Right lobe of liver (tissue), 6 donors: ENCODE measurements at regions not wholly inside any gene's neighbourhood (a gene's known extent, or its start where the extent isn't known, plus 50 kb on each side); places are given as distances from the start of the nearest gene placed in this dataset.

Experiments
- ATAC-seq, 4 donors: fragments of 200-7000 bp; cut with Tn5 transposase; one replicate each; pipeline ENCODE4 v1.9.1; 2020; ENCODE audit warnings: mild to moderate bottlenecking in 4 of 4, moderate library complexity in 4 of 4
- DNase-seq, 3 donors: peaks; one replicate each; pipeline ENCODE4 v3.0.0-alpha.2; 2020
- H3K27ac ChIP-seq, 3 donors: fragments of 200-600 bp; one replicate each; pipeline ENCODE4 v1.8.0; 2022
- H3K27me3 ChIP-seq, 2 donors: fragments of 200-600 bp; one replicate each; pipeline ENCODE4 v1.8.0; 2022
- H3K36me3 ChIP-seq, 4 donors: fragments of 200-600 bp; sonication (generic) in 1 of 4; one replicate each; pipeline versions ENCODE4 v1.5.1 to v1.8.0; 2017 to 2022; ENCODE audit warnings: control low read depth in 1 of 4
- H3K4me1 ChIP-seq, 4 donors: fragments of 200-600 bp; sonication (generic) in 1 of 4; one replicate each; pipeline versions ENCODE4 v1.5.1 to v1.8.0; 2017 to 2022; ENCODE audit warnings: control low read depth in 1 of 4
- H3K4me3 ChIP-seq, 3 donors: fragments of 200-600 bp; one replicate each; pipeline ENCODE4 v1.8.0; 2022
- H3K9me3 ChIP-seq, 4 donors: fragments of 200-600 bp; sonication (generic) in 1 of 4; one replicate each; pipeline versions ENCODE4 v1.5.1 to v1.8.0; 2017 to 2022; ENCODE audit warnings: control low read depth in 1 of 4
- CTCF ChIP-seq, 4 donors: fragments of 200-600 bp in 3 of 4; fragments of 450-650 bp in 1 of 4; IDR thresholded peaks; one replicate each; pipeline versions ENCODE4 v1.5.1 to v1.8.0; 2016 to 2022; ENCODE audit warnings: antibody characterized with exemption in 4 of 4, mild to moderate bottlenecking in 2 of 4
- POLR2A ChIP-seq: fragments of 450-650 bp; IDR thresholded peaks from one replicate; pipeline ENCODE4 v1.6.1; 2017; ENCODE audit warnings: antibody characterized with exemption, mild to moderate bottlenecking
- WGBS: methylation state at CpG from one replicate; pipeline ENCODE4 v1.1.6; 2018; ENCODE audit warnings: low coverage, low lambda C conversion rate; ENCODE audit not compliant: insufficient coverage; ENCODE audit errors: missing lambda C conversion rate; 5-methylcytosine and 5-hydroxymethylcytosine counted together
- intact Hi-C, 2 donors: fragments of 100-400 bp; cut with DNase I; formaldehyde crosslinking; loops; one replicate each; pipeline versions ENCODE4 v1.11.2 to v1.14.1; 2022
- donor health status: DM: no; HTN: yes; CAD: no.
- donor health status: DM: no; HTN: no; CAD: no.
- donor health status: DM: no; HTN: no; CAD: no.
- donor health status: DM: no; HTN: yes; CAD: no.
- donor health status: DM: no; HTN: yes; CAD: no.

GRCh38 chr5:74240783-74241750 lies 399.5 kb downstream of the ENC1 start:
- Histone ChIP-seq H3K4me3 (no peak overlapping the region), H3K9me3 (no peaks in the 10 kb centered on the region), H3K36me3 (no peaks in the 10 kb centered on the region), H3K27me3 (no peaks in the 10 kb centered on the region), H3K4me1 (no peaks in the 10 kb centered on the region), H3K27ac (no peak overlapping the region)
- TF ChIP-seq CTCF (IDR thresholded peaks at IDR 0.05) (no peak), POLR2A (no peak)
- DNase-seq: no peak
- peak in 1 of 4 donors; percentile 29 for ATAC-seq
- WGBS: 31% methylated on average over 4 of the region's 5 CpGs
- intact Hi-C loops: no loop called here

GRCh38 chr5:74239261-74239660 lies 401.3 kb downstream of the ENC1 start:
- Histone ChIP-seq H3K27ac (no peak overlapping the region), H3K4me3 (no peak overlapping the region), H3K9me3 (no peaks in the 10 kb centered on the region), H3K36me3 (no peaks in the 10 kb centered on the region), H3K4me1 (no peaks in the 10 kb centered on the region), H3K27me3 (no peaks in the 10 kb centered on the region)
- ATAC-seq: peak; percentile 43 to 63 (median 54)
- intact Hi-C loops: no loop called here
- no peak for DNase-seq
- 48% methylated on average over 2 of the region's 2 CpGs for WGBS
- TF ChIP-seq CTCF (IDR thresholded peaks at IDR 0.05) (no peak), POLR2A (no peak)

GRCh38 chr5:74237571-74238145 lies 402.9 kb downstream of the ENC1 start:
- TF ChIP-seq POLR2A: no peak
- TF ChIP-seq CTCF (IDR thresholded peaks at IDR 0.05): no peak
- Histone ChIP-seq H3K27me3 (no peaks in the 10 kb centered on the region), H3K4me3 (no peak overlapping the region), H3K4me1 (no peaks in the 10 kb centered on the region), H3K27ac (no peak overlapping the region), H3K36me3 (no peaks in the 10 kb centered on the region), H3K9me3 (no peaks in the 10 kb centered on the region)
- DNase-seq (no peak), ATAC-seq (no peak)
- intact Hi-C loops: no loop called here
- WGBS: 47% methylated on average over 3 of the region's 3 CpGs

- DNase-seq (no peak), ATAC-seq (no peak)
- Histone ChIP-seq H3K27me3 (no peaks in the 10 kb centered on the region), H3K4me3 (no peak overlapping the region), H3K9me3 (no peaks in the 10 kb centered on the region), H3K4me1 (no peaks in the 10 kb centered on the region), H3K36me3 (no peaks in the 10 kb centered on the region), H3K27ac (no peak overlapping the region)
- TF ChIP-seq CTCF (IDR thresholded peaks at IDR 0.05) (no peak), POLR2A (no peak)
- intact Hi-C loops: no loop called here
Measured at GRCh38 chr5:74235552-74235951, 405.0 kb downstream of the ENC1 start.
